ENCODE measurements at regions not wholly inside any gene's neighbourhood (a gene's known extent, or its start where the extent isn't known, plus 50 kb on each side); places are given as distances from the start of the nearest gene placed in this dataset.
"Not testable (repeated sequence)": the region's sequence is repeated elsewhere in the genome, so short reads cannot be mapped to it uniquely, and the experiment has no call there.

DNA sequence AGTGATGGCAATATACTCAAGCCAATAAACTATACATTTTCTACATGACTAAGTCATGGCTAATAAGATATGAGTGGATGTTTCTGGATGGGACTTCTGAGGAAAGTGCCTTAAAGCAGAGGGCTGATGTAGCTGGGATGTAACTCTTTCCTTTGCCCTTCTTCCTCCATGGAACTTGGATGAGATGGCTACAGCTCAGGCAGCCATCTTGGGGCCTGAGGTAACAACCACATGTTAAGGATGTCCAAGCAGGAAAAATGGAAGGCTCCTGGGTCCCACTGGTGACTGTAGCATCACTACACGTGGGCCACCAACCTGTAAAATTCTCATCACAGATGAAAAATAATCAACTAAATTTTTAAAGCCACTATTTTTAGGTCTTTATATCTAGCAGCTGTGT lies 54.4 kb upstream of the GRIP1 start:
- DNase-seq (ENCODE audit: low read depth), result no peak

DNA sequence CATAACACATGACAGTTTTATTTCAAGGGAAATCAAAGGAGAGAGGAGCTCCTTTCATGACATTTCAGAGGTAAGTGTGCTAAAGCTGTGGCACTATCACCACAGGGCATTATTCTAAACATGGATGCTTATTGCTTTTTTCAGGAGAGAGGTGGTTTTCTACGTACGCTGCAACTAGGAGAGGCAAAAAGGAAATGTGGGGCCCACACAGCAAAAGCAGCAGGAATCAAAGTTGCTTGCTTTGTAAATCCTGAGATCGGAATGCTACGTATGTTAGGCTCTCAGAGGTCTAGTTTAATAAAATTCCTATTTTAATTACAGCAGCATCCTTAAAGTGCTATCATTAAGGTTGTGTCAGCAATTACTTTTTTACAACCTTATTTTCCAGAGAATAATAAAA lies 55.0 kb upstream of the GRIP1 start:
- DNase-seq (ENCODE audit: low read depth), result no peak

DNA sequence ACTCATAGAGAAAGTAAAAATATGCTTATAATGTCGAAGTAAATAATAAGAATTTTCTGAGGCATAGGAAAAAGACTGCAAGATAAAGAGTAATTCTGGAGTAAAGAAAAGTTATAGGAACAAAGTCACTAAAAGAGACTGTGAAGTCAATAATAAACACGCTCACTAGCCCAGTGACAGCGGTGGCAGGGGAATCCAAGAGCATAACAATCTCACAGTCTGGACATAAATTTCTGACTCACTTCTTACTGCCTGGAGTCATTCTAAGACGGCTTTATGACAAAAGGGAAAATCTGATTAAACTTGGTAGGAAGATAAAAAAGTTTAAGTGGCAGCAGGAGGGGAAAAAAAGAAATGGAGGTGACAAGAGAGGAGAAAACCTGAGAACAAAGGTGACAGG lies 56.4 kb upstream of the GRIP1 start:
- no peak for DNase-seq (ENCODE audit: low read depth)

- DNase-seq (ENCODE audit: low read depth), result no peak
Measured at GRCh38 chr12:66736931-66737330, 58.1 kb upstream of the GRIP1 start.

GRCh38 chr12:66739266-66739665 lies 60.4 kb upstream of the GRIP1 start:
- no peak for DNase-seq (ENCODE audit: low read depth)

DNA sequence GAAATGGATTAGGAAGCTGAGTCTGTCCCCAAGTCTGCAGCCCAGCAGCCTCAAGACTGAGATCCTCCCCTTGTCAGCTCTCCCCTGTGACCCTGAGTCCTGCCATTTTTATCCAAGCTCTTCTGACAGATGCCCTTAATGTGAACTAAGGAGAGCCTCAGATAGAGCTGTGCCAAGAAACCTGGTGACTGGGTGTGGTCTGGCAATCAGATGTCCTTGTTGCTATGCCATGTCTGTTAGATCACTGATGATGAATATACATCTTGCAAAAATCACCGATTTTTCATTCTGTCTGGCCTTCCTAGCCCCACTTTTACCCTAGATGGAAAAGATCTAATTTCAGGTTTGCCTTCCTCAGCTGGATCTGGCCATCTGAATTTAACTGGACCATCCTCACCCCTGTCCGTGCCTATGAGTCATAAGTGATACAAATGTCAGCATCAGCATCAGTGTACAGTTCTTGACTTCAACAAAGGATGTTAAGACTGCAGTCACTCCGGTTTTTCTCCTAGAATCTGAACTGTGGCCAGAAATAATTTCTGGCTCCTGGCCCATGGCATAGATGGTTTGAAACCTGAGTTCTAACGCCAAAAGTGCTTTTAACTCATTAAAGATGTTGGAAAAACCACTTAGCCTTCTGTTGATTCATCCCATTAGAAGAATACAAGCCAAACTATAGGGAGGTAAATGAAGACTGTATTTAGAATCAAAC lies 61.2 kb upstream of the GRIP1 start:
- no peak for DNase-seq (ENCODE audit: low read depth)

GRCh38 chr12:66740732-66741131 lies 61.9 kb upstream of the GRIP1 start:
- no peak for DNase-seq (ENCODE audit: low read depth)

DNA sequence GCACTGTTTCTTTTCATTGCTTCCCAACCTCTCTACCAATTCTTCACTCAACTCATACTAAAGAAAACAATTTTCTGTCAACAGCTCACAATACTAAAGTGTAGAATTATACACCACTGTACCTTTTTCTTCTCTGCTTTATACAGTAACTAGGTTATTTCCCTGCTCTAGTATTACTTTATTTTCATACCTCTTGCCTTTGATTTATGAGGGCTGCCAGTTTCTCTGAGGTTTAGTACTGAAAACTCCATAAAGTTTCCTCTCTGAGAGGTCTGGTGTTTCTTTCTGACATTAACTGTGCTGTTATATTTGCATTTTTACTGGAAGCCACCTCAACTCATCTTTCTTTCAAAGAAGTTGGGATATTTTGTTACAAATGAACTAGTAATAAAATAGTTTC lies 63.0 kb upstream of the GRIP1 start:
- no peak for DNase-seq (ENCODE audit: low read depth)

DNA sequence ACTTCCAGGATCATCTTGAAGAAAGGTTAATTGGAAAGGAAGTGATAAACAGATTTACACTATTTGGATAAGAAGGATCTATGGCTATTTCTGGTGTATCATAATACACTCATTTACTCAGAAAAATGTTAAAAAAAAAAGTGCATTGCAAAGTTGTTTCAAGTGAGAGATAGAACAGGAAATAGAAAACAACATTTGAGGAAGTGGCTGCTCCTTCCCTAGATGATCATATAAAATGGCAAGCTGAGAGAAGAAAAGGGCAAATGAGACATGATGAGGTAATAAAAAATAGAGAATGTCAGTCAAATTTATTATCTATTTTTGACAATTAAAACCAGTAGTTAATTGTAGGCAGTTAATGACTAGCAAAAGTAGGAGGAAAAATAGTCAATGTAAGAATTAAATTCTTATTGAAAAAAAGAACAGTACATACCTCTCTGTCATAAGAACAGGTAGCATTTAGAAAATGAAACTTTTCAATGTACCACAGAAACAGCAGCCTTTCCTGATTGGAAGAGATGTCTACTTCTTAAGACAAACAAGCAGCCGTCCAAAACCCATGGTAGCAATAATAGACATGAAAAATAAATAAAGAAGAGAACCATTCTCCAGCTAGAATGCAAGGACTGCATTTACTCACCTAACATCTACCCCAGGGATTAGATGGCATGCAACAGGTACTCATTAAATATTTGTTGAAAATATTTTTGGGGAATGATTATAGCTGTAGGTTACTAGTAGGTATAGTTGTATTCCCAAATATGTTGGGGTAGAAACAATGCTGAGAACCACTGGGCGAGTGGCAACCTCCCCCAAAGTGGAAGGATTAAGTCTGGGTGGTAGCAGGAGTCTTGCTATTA lies 63.9 kb upstream of the GRIP1 start:
- no peak for DNase-seq (ENCODE audit: low read depth)

GRCh38 chr12:66744461-66744860 lies 65.6 kb upstream of the GRIP1 start:
- DNase-seq (ENCODE audit: low read depth), result no peak

DNA sequence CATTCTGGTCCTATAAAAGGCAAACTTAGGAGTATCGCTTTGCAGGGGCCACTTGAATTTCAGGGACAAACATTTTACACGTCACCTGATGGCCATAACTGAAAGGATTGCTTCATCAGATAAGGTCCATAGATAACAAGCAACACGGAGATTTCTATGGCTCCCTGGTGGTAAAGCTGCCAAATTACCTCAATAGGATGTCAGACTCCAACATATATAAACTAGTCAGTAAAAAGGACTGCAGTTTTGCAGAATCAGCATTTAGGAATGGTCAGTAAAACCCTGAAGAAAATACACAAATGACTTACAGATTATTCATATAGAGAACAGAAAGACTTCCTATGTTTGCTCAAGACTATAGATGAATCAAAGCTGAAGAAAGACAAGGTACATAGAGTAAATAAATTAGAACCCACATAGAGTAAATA lies 66.1 kb upstream of the GRIP1 start:
- no peak for DNase-seq (ENCODE audit: low read depth)

- DNase-seq (ENCODE audit: low read depth), result no peak
Measured at GRCh38 chr12:66746489-66747201, 67.8 kb upstream of the GRIP1 start.

DNA sequence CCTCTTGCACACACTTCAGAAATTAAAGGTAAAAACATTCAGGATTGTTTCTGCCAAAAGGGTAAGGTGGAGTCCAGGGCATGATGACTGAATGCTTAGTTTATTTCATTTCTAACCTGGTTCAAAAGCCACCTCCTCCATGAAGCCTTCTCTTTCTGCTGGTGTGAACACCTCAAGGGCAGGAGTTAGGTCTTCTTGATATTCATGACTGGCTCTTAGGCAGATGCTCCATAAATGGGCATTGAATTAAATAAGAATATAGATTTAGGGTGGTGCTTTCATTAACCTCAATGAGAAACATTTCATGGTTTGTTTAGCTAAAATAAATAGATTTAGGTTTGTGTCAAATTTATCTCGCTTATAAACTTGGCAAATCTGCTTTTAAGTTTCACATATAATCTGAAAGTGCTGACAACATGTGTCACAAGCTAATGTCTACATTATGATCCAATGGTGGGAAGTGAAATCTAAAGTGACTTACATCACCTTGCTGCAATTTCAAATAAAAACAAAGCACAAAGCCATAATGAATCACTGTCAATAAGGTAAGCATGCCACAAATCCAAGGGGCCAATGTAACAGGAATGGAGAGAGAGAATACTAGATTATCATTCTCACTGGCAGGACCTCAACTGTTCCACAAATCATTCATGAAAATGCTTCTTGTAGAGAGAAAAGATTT lies 72.7 kb upstream of the GRIP1 start:
- no peak for DNase-seq (ENCODE audit: low read depth)

GRCh38 chr12:66753810-66754209 lies 74.9 kb upstream of the GRIP1 start:
- no peak for DNase-seq (ENCODE audit: low read depth)

- DNase-seq (ENCODE audit: low read depth), result no peak
Measured at GRCh38 chr12:66755727-66756395, 77.0 kb upstream of the GRIP1 start.

GRCh38 chr12:66756631-66757030 lies 77.8 kb upstream of the GRIP1 start:
- DNase-seq (ENCODE audit: low read depth), result no peak

- not testable (repeated sequence) for DNase-seq (ENCODE audit: low read depth)
Measured at GRCh38 chr12:66760122-66760521, 81.2 kb upstream of the GRIP1 start.

DNA sequence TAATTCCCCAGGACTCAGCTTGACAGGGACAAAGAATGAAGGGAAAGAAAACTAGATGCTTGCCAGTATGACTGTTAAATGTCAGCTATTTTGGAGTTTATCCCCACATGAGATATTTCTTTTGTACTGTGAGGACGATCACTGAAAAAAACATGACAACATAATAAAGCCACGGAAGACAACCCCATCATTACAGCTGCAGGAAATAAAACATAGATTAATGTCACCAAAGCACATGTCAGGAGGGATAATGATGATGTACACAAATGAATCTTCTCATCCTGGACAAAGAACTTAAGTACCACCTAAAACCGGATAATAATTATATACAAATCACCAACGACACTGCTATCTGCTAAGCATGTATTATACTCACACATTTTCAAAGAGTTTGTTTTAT lies 84.6 kb upstream of the GRIP1 start:
- DNase-seq (ENCODE audit: low read depth), result no peak

GRCh38 chr12:66765204-66765603 lies 86.3 kb upstream of the GRIP1 start:
- no peak for DNase-seq (ENCODE audit: low read depth)

- no peak for DNase-seq (ENCODE audit: low read depth)
Measured at GRCh38 chr12:66767536-66767935, 88.7 kb upstream of the GRIP1 start.

GRCh38 chr12:66768293-66768692 lies 89.4 kb upstream of the GRIP1 start:
- DNase-seq (ENCODE audit: low read depth), result no peak

- DNase-seq (ENCODE audit: low read depth), result no peak
Measured at GRCh38 chr12:66774929-66775328, 96.1 kb upstream of the GRIP1 start.
